ENCODE measurements at regions not wholly inside any gene's neighbourhood (a gene's known extent, or its start where the extent isn't known, plus 50 kb on each side); places are given as distances from the start of the nearest gene placed in this dataset.

GRCh38 chr14:42004321-42004720 is 397.6 kb downstream of the LRFN5 start:
- no peak overlapping the region for H3K27ac Mint-ChIP-seq

GRCh38 chr14:42002141-42002540 is 395.5 kb downstream of the LRFN5 start:
- Mint-ChIP-seq H3K36me3 (ENCODE audit: low read depth) (no peaks in the 10 kb centered on the region), H3K4me3 (no peak overlapping the region), H3K9me3 (no peaks in the 10 kb centered on the region), H3K4me1 (ENCODE audit: low read depth) (no peaks in the 10 kb centered on the region), H3K27ac (no peak overlapping the region), H3K27me3 (ENCODE audit: insufficient read depth) (no peaks in the 10 kb centered on the region)
- no peak for DNase-seq (ENCODE audit: low spot score)
- intact Hi-C loops (cut with micrococcal nuclease): no loop called here

More at GRCh38 chr14:42004321-42004720, 397.6 kb downstream of the LRFN5 start:
- intact Hi-C loops (cut with micrococcal nuclease): no loop called here
- Mint-ChIP-seq H3K36me3 (ENCODE audit: low read depth) (no peaks in the 10 kb centered on the region), H3K9me3 (no peaks in the 10 kb centered on the region), H3K27me3 (ENCODE audit: insufficient read depth) (no peaks in the 10 kb centered on the region), H3K4me3 (no peak overlapping the region), H3K4me1 (ENCODE audit: low read depth) (no peaks in the 10 kb centered on the region)
- no peak for DNase-seq (ENCODE audit: low spot score)

- no peaks in the 10 kb centered on the region for H3K9me3 Mint-ChIP-seq
- no peak overlapping the region for H3K27ac Mint-ChIP-seq
- H3K4me3 Mint-ChIP-seq: no peak overlapping the region
- intact Hi-C loops (cut with micrococcal nuclease): no loop called here
- H3K4me1 Mint-ChIP-seq (ENCODE audit: low read depth): no peaks in the 10 kb centered on the region
- DNase-seq (ENCODE audit: low spot score): no peak
- no peaks in the 10 kb centered on the region for H3K36me3 Mint-ChIP-seq (ENCODE audit: low read depth)
- H3K27me3 Mint-ChIP-seq (ENCODE audit: insufficient read depth): no peaks in the 10 kb centered on the region
These were observed 394.8 kb downstream of the LRFN5 start for GRCh38 chr14:42001431-42001830.

GRCh38 chr14:42000450-42000849 is 393.8 kb downstream of the LRFN5 start:
- H3K4me1 Mint-ChIP-seq (ENCODE audit: low read depth): no peaks in the 10 kb centered on the region
- no peak overlapping the region for H3K27ac Mint-ChIP-seq
- no peak for DNase-seq (ENCODE audit: low spot score)
- H3K27me3 Mint-ChIP-seq (ENCODE audit: insufficient read depth): no peaks in the 10 kb centered on the region
- no peaks in the 10 kb centered on the region for H3K9me3 Mint-ChIP-seq
- intact Hi-C loops (cut with micrococcal nuclease): no loop called here
- no peak overlapping the region for H3K4me3 Mint-ChIP-seq
- no peaks in the 10 kb centered on the region for H3K36me3 Mint-ChIP-seq (ENCODE audit: low read depth)

GRCh38 chr14:41993687-41994086 is 387.0 kb downstream of the LRFN5 start:
- Mint-ChIP-seq H3K9me3 (no peaks in the 10 kb centered on the region), H3K4me1 (ENCODE audit: low read depth) (no peaks in the 10 kb centered on the region), H3K4me3 (no peak overlapping the region), H3K27ac (no peak overlapping the region), H3K36me3 (ENCODE audit: low read depth) (no peaks in the 10 kb centered on the region), H3K27me3 (ENCODE audit: insufficient read depth) (no peaks in the 10 kb centered on the region)
- intact Hi-C loops (cut with micrococcal nuclease): no loop called here
- DNase-seq (ENCODE audit: low spot score): no peak

GRCh38 chr14:41986700-41987099 is 380.0 kb downstream of the LRFN5 start:
- intact Hi-C loops (cut with micrococcal nuclease): no loop called here
- Mint-ChIP-seq H3K4me3 (no peak overlapping the region), H3K4me1 (ENCODE audit: low read depth) (no peaks in the 10 kb centered on the region), H3K36me3 (ENCODE audit: low read depth) (no peaks in the 10 kb centered on the region), H3K9me3 (peaks cover 8% of the 10 kb centered on the region), H3K27ac (no peak overlapping the region), H3K27me3 (ENCODE audit: insufficient read depth) (no peaks in the 10 kb centered on the region)
- no peak for DNase-seq (ENCODE audit: low spot score)

- H3K27ac Mint-ChIP-seq: no peak overlapping the region
- H3K4me1 Mint-ChIP-seq (ENCODE audit: low read depth): no peaks in the 10 kb centered on the region
- no peak for DNase-seq (ENCODE audit: low spot score)
- intact Hi-C loops (cut with micrococcal nuclease): no loop called here
- no peaks in the 10 kb centered on the region for H3K36me3 Mint-ChIP-seq (ENCODE audit: low read depth)
- H3K4me3 Mint-ChIP-seq: no peak overlapping the region
- no peaks in the 10 kb centered on the region for H3K27me3 Mint-ChIP-seq (ENCODE audit: insufficient read depth)
- peaks cover 13% of the 10 kb centered on the region for H3K9me3 Mint-ChIP-seq
These were observed 379.5 kb downstream of the LRFN5 start for GRCh38 chr14:41986083-41986645.

GRCh38 chr14:41973178-41973577 is 366.5 kb downstream of the LRFN5 start:
- Mint-ChIP-seq H3K4me1 (ENCODE audit: low read depth) (no peaks in the 10 kb centered on the region), H3K36me3 (ENCODE audit: low read depth) (no peaks in the 10 kb centered on the region), H3K27ac (no peak overlapping the region), H3K4me3 (no peak overlapping the region), H3K9me3 (peaks cover 22% of the 10 kb centered on the region), H3K27me3 (ENCODE audit: insufficient read depth) (no peaks in the 10 kb centered on the region)
- intact Hi-C loops (cut with micrococcal nuclease): no loop called here
- no peak for DNase-seq (ENCODE audit: low spot score)

GRCh38 chr14:41972531-41972930 is 365.9 kb downstream of the LRFN5 start:
- no peaks in the 10 kb centered on the region for H3K27me3 Mint-ChIP-seq (ENCODE audit: insufficient read depth)
- intact Hi-C loops (cut with micrococcal nuclease): no loop called here
- peaks cover 22% of the 10 kb centered on the region for H3K9me3 Mint-ChIP-seq
- H3K27ac Mint-ChIP-seq: no peak overlapping the region
- DNase-seq (ENCODE audit: low spot score): no peak
- no peaks in the 10 kb centered on the region for H3K4me1 Mint-ChIP-seq (ENCODE audit: low read depth)
- H3K36me3 Mint-ChIP-seq (ENCODE audit: low read depth): no peaks in the 10 kb centered on the region
- no peak overlapping the region for H3K4me3 Mint-ChIP-seq

- Mint-ChIP-seq H3K36me3 (ENCODE audit: low read depth) (no peaks in the 10 kb centered on the region), H3K4me1 (ENCODE audit: low read depth) (no peaks in the 10 kb centered on the region), H3K27me3 (ENCODE audit: insufficient read depth) (no peaks in the 10 kb centered on the region), H3K9me3 (peaks cover 17% of the 10 kb centered on the region), H3K27ac (no peak overlapping the region), H3K4me3 (no peak overlapping the region)
- intact Hi-C loops (cut with micrococcal nuclease): no loop called here
- no peak for DNase-seq (ENCODE audit: low spot score)
These were observed 353.6 kb downstream of the LRFN5 start for GRCh38 chr14:41960281-41960680.

- Mint-ChIP-seq H3K36me3 (ENCODE audit: low read depth) (no peaks in the 10 kb centered on the region), H3K27ac (no peak overlapping the region), H3K27me3 (ENCODE audit: insufficient read depth) (no peaks in the 10 kb centered on the region), H3K4me1 (ENCODE audit: low read depth) (no peaks in the 10 kb centered on the region), H3K9me3 (peaks cover 5% of the 10 kb centered on the region), H3K4me3 (no peak overlapping the region)
- no peak for DNase-seq (ENCODE audit: low spot score)
- intact Hi-C loops (cut with micrococcal nuclease): no loop called here
These were observed 350.8 kb downstream of the LRFN5 start for GRCh38 chr14:41957459-41957858.
